Esophagus muscularis mucosa (tissue), 4 donors: ENCODE measurements at regions not wholly inside any gene's neighbourhood (a gene's known extent, or its start where the extent isn't known, plus 50 kb on each side); places are given as distances from the start of the nearest gene placed in this dataset.

Experiments used
- DNase-seq: peaks from one replicate; pipeline ENCODE4 v3.0.0-alpha.2; 2017; ENCODE audit errors: extremely low spot score
- H3K27ac ChIP-seq, 4 donors: fragments of 200-600 bp; sonication (generic); replicated peaks in 1 of 4; 1 replicate in 3 of 4; 2 replicates in 1 of 4; pipeline ENCODE4 v1.5.1; 2016 to 2019; ENCODE audit warnings: mild to moderate bottlenecking in 1 of 4
- H3K27me3 ChIP-seq, 4 donors: fragments of 200-600 bp; sonication (generic); one replicate each; pipeline versions ENCODE4 v1.5.1 to v1.6.0; 2016 to 2019
- H3K36me3 ChIP-seq, 4 donors: fragments of 200-600 bp; sonication (generic); one replicate each; pipeline ENCODE4 v1.5.1; 2016 to 2019
- H3K4me1 ChIP-seq, 4 donors: fragments of 200-600 bp; sonication (generic); one replicate each; pipeline ENCODE4 v1.5.1; 2016 to 2019
- H3K4me3 ChIP-seq, 4 donors: fragments of 200-600 bp; sonication (generic); 1 replicate in 2 of 4; 2 replicates in 2 of 4; pipeline ENCODE4 v1.5.1; 2016 to 2019; ENCODE audit warnings: mild to moderate bottlenecking in 4 of 4, moderate library complexity in 1 of 4
- H3K9me3 ChIP-seq, 4 donors: fragments of 200-600 bp; sonication (generic); 1 replicate in 3 of 4; 2 replicates in 1 of 4; pipeline ENCODE4 v1.5.1; 2016 to 2019
- EP300 ChIP-seq: sonication (generic); formaldehyde crosslinking; IDR thresholded peaks from one replicate; pipeline ENCODE4 v1.6.1; 2017; ENCODE audit warnings: antibody characterized with exemption
- POLR2A ChIP-seq: fragments of 450-650 bp; IDR thresholded peaks from one replicate; pipeline ENCODE4 v1.6.1; 2017; ENCODE audit warnings: antibody characterized with exemption, moderate library complexity, mild to moderate bottlenecking, low read depth
- POLR2AphosphoS5 ChIP-seq, 2 donors: sonication (generic); formaldehyde crosslinking; IDR thresholded peaks; one replicate each; pipeline ENCODE4 v1.6.1; 2017; ENCODE audit warnings: antibody characterized with exemption in 2 of 2
- WGBS: methylation state at CpG from one replicate; pipeline ENCODE4 v1.1.5; 2018; 5-methylcytosine and 5-hydroxymethylcytosine counted together
- intact Hi-C: fragments of 100-400 bp; cut with DNase I; formaldehyde crosslinking; loops from one replicate; pipeline ENCODE4 v1.15.1; 2023
- TF ChIP-seq, protein P1 (sequence below), 3 experiments: fragments of 200-600 bp in 2 of 3; fragments of 450-650 bp in 1 of 3; sonication (generic) in 2 of 3; IDR thresholded peaks; one replicate each; pipeline ENCODE4 v1.5.1; 2017 to 2019; ENCODE audit warnings: antibody characterized with exemption in 3 of 3, mild to moderate bottlenecking in 2 of 3, moderate library complexity in 1 of 3

- Histone ChIP-seq H3K4me3 (no peak overlapping the region), H3K27me3 (no peaks in the 10 kb centered on the region), H3K4me1 (peaks cover 0 to 6% (median 5%) of the 10 kb centered on the region in 4 donors), H3K36me3 (no peaks in the 10 kb centered on the region), H3K27ac (no peak overlapping the region), H3K9me3 (no peaks in the 10 kb centered on the region)
- WGBS = 42% methylated on average over 5 of the region's 5 CpGs
- TF ChIP-seq, protein P1, sequence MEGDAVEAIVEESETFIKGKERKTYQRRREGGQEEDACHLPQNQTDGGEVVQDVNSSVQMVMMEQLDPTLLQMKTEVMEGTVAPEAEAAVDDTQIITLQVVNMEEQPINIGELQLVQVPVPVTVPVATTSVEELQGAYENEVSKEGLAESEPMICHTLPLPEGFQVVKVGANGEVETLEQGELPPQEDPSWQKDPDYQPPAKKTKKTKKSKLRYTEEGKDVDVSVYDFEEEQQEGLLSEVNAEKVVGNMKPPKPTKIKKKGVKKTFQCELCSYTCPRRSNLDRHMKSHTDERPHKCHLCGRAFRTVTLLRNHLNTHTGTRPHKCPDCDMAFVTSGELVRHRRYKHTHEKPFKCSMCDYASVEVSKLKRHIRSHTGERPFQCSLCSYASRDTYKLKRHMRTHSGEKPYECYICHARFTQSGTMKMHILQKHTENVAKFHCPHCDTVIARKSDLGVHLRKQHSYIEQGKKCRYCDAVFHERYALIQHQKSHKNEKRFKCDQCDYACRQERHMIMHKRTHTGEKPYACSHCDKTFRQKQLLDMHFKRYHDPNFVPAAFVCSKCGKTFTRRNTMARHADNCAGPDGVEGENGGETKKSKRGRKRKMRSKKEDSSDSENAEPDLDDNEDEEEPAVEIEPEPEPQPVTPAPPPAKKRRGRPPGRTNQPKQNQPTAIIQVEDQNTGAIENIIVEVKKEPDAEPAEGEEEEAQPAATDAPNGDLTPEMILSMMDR (IDR thresholded peaks at IDR 0.05) = no peak
- TF ChIP-seq POLR2AphosphoS5 (IDR thresholded peaks at IDR 0.05) (no peak), EP300 (no peak), POLR2A (no peak)
- no peak for DNase-seq
- intact Hi-C loops = no loop called here
Observed at GRCh38 chr7:82676777-82677463, 233.3 kb upstream of the CACNA2D1 start.

DNA sequence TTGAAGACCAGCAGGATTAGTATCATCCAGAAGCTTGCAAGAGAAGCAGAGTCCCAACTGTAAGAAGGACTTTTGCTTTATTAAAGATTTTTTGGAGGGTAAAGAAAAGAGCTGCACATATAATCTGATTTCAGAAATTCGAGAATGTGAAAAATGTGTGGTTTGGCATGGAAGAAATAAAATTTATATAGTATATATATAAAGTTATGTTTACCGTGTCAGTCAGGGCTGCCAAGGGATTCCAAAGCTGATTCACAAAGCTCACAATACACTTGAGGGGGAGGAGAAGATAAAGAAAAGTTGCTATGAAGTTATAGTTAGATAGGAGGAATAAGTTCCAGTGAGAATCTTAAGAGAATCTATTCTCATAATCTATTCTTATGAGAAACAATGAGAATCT is 231.8 kb upstream of the CACNA2D1 start:
- H3K4me1 ChIP-seq = peaks cover 0 to 6% (median 5%) of the 10 kb centered on the region in 4 donors
- TF ChIP-seq POLR2AphosphoS5 (IDR thresholded peaks at IDR 0.05) (no peak), EP300 (no peak)
- TF ChIP-seq, protein P1 (IDR thresholded peaks at IDR 0.05) = no peak
- H3K27ac ChIP-seq = no peak overlapping the region
- H3K9me3 ChIP-seq = no peaks in the 10 kb centered on the region
- no peaks in the 10 kb centered on the region for H3K27me3 ChIP-seq
- H3K4me3 ChIP-seq = no peak overlapping the region
- WGBS = 81% methylated on average over 2 of the region's 2 CpGs
- intact Hi-C loops = no loop called here
- DNase-seq = no peak
- H3K36me3 ChIP-seq = no peaks in the 10 kb centered on the region

GRCh38 chr7:82674268-82674667 is 230.7 kb upstream of the CACNA2D1 start:
- WGBS = 33% methylated on average over 1 of the region's 1 CpG
- no peaks in the 10 kb centered on the region for H3K27me3 ChIP-seq

GRCh38 chr7:82672078-82672477 is 228.5 kb upstream of the CACNA2D1 start:
- intact Hi-C loops = no loop called here
- Histone ChIP-seq H3K27ac (no peak overlapping the region), H3K27me3 (no peaks in the 10 kb centered on the region), H3K36me3 (no peaks in the 10 kb centered on the region), H3K9me3 (no peaks in the 10 kb centered on the region), H3K4me1 (peaks cover 0 to 4% (median 1%) of the 10 kb centered on the region in 4 donors), H3K4me3 (no peak overlapping the region)
- WGBS = 92% methylated on average over 2 of the region's 2 CpGs
- DNase-seq = no peak
- TF ChIP-seq EP300 (no peak), POLR2AphosphoS5 (IDR thresholded peaks at IDR 0.05) (no peak), POLR2A (no peak)
- TF ChIP-seq, protein P1 (IDR thresholded peaks at IDR 0.05) = no peak

More at GRCh38 chr7:82674268-82674667, 230.7 kb upstream of the CACNA2D1 start:
- no peak for DNase-seq
- intact Hi-C loops = no loop called here
- Histone ChIP-seq H3K9me3 (no peaks in the 10 kb centered on the region), H3K4me1 (peaks cover 0 to 6% (median 5%) of the 10 kb centered on the region in 4 donors), H3K27ac (no peak overlapping the region), H3K36me3 (no peaks in the 10 kb centered on the region), H3K4me3 (no peak overlapping the region)
- TF ChIP-seq, protein P1 (IDR thresholded peaks at IDR 0.05) = no peak
- TF ChIP-seq EP300 (no peak), POLR2A (no peak), POLR2AphosphoS5 (IDR thresholded peaks at IDR 0.05) (no peak)

- intact Hi-C loops = no loop called here
- no peaks in the 10 kb centered on the region for H3K4me1 ChIP-seq
- H3K4me3 ChIP-seq = no peak overlapping the region
- TF ChIP-seq, protein P1 (IDR thresholded peaks at IDR 0.05) = no peak
- TF ChIP-seq EP300 = no peak
- TF ChIP-seq POLR2AphosphoS5 (IDR thresholded peaks at IDR 0.05) = no peak
- no peak for TF ChIP-seq POLR2A
- no peak for DNase-seq
- no peaks in the 10 kb centered on the region for H3K27me3 ChIP-seq
- no peaks in the 10 kb centered on the region for H3K36me3 ChIP-seq
- WGBS = 91% methylated on average over 1 of the region's 1 CpG
- no peak overlapping the region for H3K27ac ChIP-seq
- no peaks in the 10 kb centered on the region for H3K9me3 ChIP-seq
Observed at GRCh38 chr7:82669141-82669540, 225.6 kb upstream of the CACNA2D1 start.
